Mesenchymal stem cell (in vitro differentiated cells and primary cell): ENCODE measurements at regions not wholly inside any gene's neighbourhood (a gene's known extent, or its start where the extent isn't known, plus 50 kb on each side); places are given as distances from the start of the nearest gene placed in this dataset.

Experiments
- DNase-seq: peaks from one replicate; pipeline ENCODE4 v3.0.0-alpha.2; 2013
- H2AFZ ChIP-seq: one replicate; pipeline ENCODE4 v1.6.1; 2013; ENCODE audit warnings: low read depth, mild to moderate bottlenecking, control low read depth, inconsistent platforms, low read length, moderate library complexity
- H2AK5ac ChIP-seq: 2 replicates; pipeline ENCODE4 v1.6.1; 2013; ENCODE audit warnings: low read length, moderate library complexity, mild to moderate bottlenecking, inconsistent platforms; ENCODE audit not compliant: severe bottlenecking
- H2BK120ac ChIP-seq: one replicate; pipeline ENCODE4 v1.6.1; 2013; ENCODE audit warnings: low read depth, mild to moderate bottlenecking, inconsistent platforms, low read length, moderate library complexity
- H2BK12ac ChIP-seq, 2 experiments: one replicate each; pipeline ENCODE4 v1.6.1; 2013; ENCODE audit warnings: inconsistent platforms in 2 of 2, low read length in 2 of 2, mild to moderate bottlenecking in 2 of 2, moderate library complexity in 2 of 2, control low read depth in 1 of 2
- H2BK15ac ChIP-seq: one replicate; pipeline ENCODE4 v1.6.1; 2013; ENCODE audit warnings: mild to moderate bottlenecking, low read depth, inconsistent platforms; ENCODE audit not compliant: poor library complexity, severe bottlenecking
- H2BK5ac ChIP-seq: 2 replicates; pipeline ENCODE4 v1.6.1; 2013; ENCODE audit warnings: low read depth, mild to moderate bottlenecking, low read length, control low read depth, inconsistent platforms; ENCODE audit not compliant: poor library complexity, severe bottlenecking
- H3K14ac ChIP-seq, 2 experiments: one replicate each; pipeline ENCODE4 v1.6.1; 2013; ENCODE audit warnings: inconsistent platforms in 2 of 2, low read length in 2 of 2, control low read depth in 1 of 2, mild to moderate bottlenecking in 1 of 2, moderate library complexity in 1 of 2
- H3K18ac ChIP-seq, 2 experiments: one replicate each; pipeline ENCODE4 v1.6.1; 2013; ENCODE audit warnings: inconsistent platforms in 2 of 2, low read length in 2 of 2, control low read depth in 1 of 2, low read depth in 1 of 2, mild to moderate bottlenecking in 1 of 2
- H3K23ac ChIP-seq, 2 experiments: one replicate each; pipeline ENCODE4 v1.6.1; 2013; ENCODE audit warnings: inconsistent platforms in 2 of 2, low read length in 2 of 2, mild to moderate bottlenecking in 2 of 2, moderate library complexity in 2 of 2, control low read depth in 1 of 2
- H3K27ac ChIP-seq: 2 replicates; pipeline ENCODE4 v1.5.1; 2013; ENCODE audit warnings: mild to moderate bottlenecking, moderate library complexity, low read length, control low read depth, inconsistent platforms; ENCODE audit not compliant: poor library complexity, severe bottlenecking
- H3K27me3 ChIP-seq, 2 experiments: 2 replicates each; pipeline versions ENCODE4 v1.6.1 to v1.7.0; 2013; ENCODE audit warnings: low read length in 2 of 2, mild to moderate bottlenecking in 2 of 2, moderate library complexity in 2 of 2, control low read depth in 1 of 2, inconsistent platforms in 1 of 2; ENCODE audit not compliant: control insufficient read depth in 1 of 2, insufficient read depth in 1 of 2
- H3K36me3 ChIP-seq, 2 experiments: 2 replicates each; pipeline versions ENCODE4 v1.6.1 to v1.7.0; 2013; ENCODE audit warnings: low read length in 2 of 2, control low read depth in 1 of 2, inconsistent platforms in 1 of 2, low read depth in 1 of 2, mild to moderate bottlenecking in 1 of 2; ENCODE audit not compliant: insufficient read depth in 2 of 2, control insufficient read depth in 1 of 2
- H3K4ac ChIP-seq, 2 experiments: one replicate each; pipeline ENCODE4 v1.6.1; 2013; ENCODE audit warnings: inconsistent platforms in 2 of 2, low read length in 2 of 2, mild to moderate bottlenecking in 2 of 2, moderate library complexity in 2 of 2, control low read depth in 1 of 2, low read depth in 1 of 2
- H3K4me1 ChIP-seq: 2 replicates; pipeline ENCODE4 v1.6.1; 2013; ENCODE audit warnings: low read depth, low read length, control low read depth; ENCODE audit not compliant: control insufficient read depth, insufficient read depth
- H3K4me2 ChIP-seq: 2 replicates; pipeline ENCODE4 v1.6.1; 2013; ENCODE audit warnings: low read length, mild to moderate bottlenecking, inconsistent platforms; ENCODE audit not compliant: poor library complexity, severe bottlenecking
- H3K4me3 ChIP-seq, 2 experiments: 2 replicates each; pipeline versions ENCODE4 v1.5.1 to v1.7.0; 2013; ENCODE audit warnings: low read length in 2 of 2, mild to moderate bottlenecking in 2 of 2, control low read depth in 1 of 2, low read depth in 1 of 2; ENCODE audit not compliant: insufficient read depth in 1 of 2
- H3K79me1 ChIP-seq: replicated peaks from 2 replicates; pipeline ENCODE4 v1.6.1; 2013; ENCODE audit warnings: mild to moderate bottlenecking, control low read depth, low read length, inconsistent platforms; ENCODE audit not compliant: poor library complexity, severe bottlenecking
- H3K9ac ChIP-seq: 2 replicates; pipeline ENCODE4 v1.7.0; 2013; ENCODE audit warnings: mild to moderate bottlenecking, low read length, moderate library complexity
- H3K9me3 ChIP-seq: 2 replicates; pipeline ENCODE4 v1.7.0; 2013; ENCODE audit warnings: mild to moderate bottlenecking, low read length; ENCODE audit not compliant: control insufficient read depth
- H4K8ac ChIP-seq: one replicate; pipeline ENCODE4 v1.6.1; 2013; ENCODE audit warnings: inconsistent platforms, mild to moderate bottlenecking, low read length, moderate library complexity
- H4K91ac ChIP-seq: one replicate; pipeline ENCODE4 v1.6.1; 2013; ENCODE audit warnings: mild to moderate bottlenecking, low read length, inconsistent platforms
- WGBS: methylation state at CpG from one replicate; pipeline ENCODE4 v1.1.7; 2013; ENCODE audit warnings: mixed read lengths; 5-methylcytosine and 5-hydroxymethylcytosine counted together

- Histone ChIP-seq H2BK5ac (no peak overlapping the region), H3K9ac (no peak overlapping the region), H2BK12ac (no peak overlapping the region), H4K91ac (no peak overlapping the region), H3K14ac (no peak overlapping the region), H3K36me3 (no peaks in the 10 kb centered on the region), H3K4me1 (peaks cover 4% of the 10 kb centered on the region), H3K4ac (no peak overlapping the region), H3K27ac (peak overlapping the region; percentile 61), H3K4me2 (no peak overlapping the region), H2BK15ac (no peak overlapping the region), H3K27me3 (no peaks in the 10 kb centered on the region), H3K79me1 (no peaks in the 10 kb centered on the region), H3K23ac (no peak overlapping the region), H4K8ac (no peak overlapping the region), H3K9me3 (peaks cover 27% of the 10 kb centered on the region), H3K18ac (no peak overlapping the region), H2AFZ (no peak overlapping the region), H2BK120ac (no peak overlapping the region), H3K4me3 (no peak overlapping the region), H2AK5ac (no peak overlapping the region)
- DNase-seq, result peak; percentile 77
- 73% methylated on average over 3 of the region's 3 CpGs for WGBS
These were observed 595.5 kb downstream of the RAPGEF2 start for GRCh38 chr4:159698336-159698735.

GRCh38 chr4:159702200-159702599 is 599.3 kb downstream of the RAPGEF2 start:
- H2AK5ac ChIP-seq, result no peak overlapping the region
- no peak overlapping the region for H2BK15ac ChIP-seq
- H3K23ac ChIP-seq, result no peak overlapping the region
- H3K9me3 ChIP-seq, result peaks cover 23% of the 10 kb centered on the region
- peaks cover 4% of the 10 kb centered on the region for H3K4me1 ChIP-seq
- H4K8ac ChIP-seq, result no peak overlapping the region
- H3K79me1 ChIP-seq, result no peaks in the 10 kb centered on the region
- H2AFZ ChIP-seq, result no peak overlapping the region
- no peak overlapping the region for H3K4me3 ChIP-seq
- no peaks in the 10 kb centered on the region for H3K36me3 ChIP-seq
- no peak overlapping the region for H3K18ac ChIP-seq
- H2BK120ac ChIP-seq, result no peak overlapping the region
- H2BK12ac ChIP-seq, result no peak overlapping the region
- H3K4ac ChIP-seq, result no peak overlapping the region
- H4K91ac ChIP-seq, result no peak overlapping the region
- DNase-seq, result no peak
- no peak overlapping the region for H3K4me2 ChIP-seq
- H3K27ac ChIP-seq, result no peak overlapping the region
- no peak overlapping the region for H2BK5ac ChIP-seq
- WGBS, result 98% methylated on average over 2 of the region's 2 CpGs
- no peak overlapping the region for H3K9ac ChIP-seq
- no peaks in the 10 kb centered on the region for H3K27me3 ChIP-seq
- no peak overlapping the region for H3K14ac ChIP-seq

- H3K4ac ChIP-seq, result no peak overlapping the region
- H3K27me3 ChIP-seq, result no peaks in the 10 kb centered on the region
- no peak for DNase-seq
- no peak overlapping the region for H2AFZ ChIP-seq
- H3K23ac ChIP-seq, result no peak overlapping the region
- H3K4me2 ChIP-seq, result no peak overlapping the region
- H2BK15ac ChIP-seq, result no peak overlapping the region
- H3K9ac ChIP-seq, result no peak overlapping the region
- H2BK120ac ChIP-seq, result no peak overlapping the region
- H3K36me3 ChIP-seq, result no peaks in the 10 kb centered on the region
- H2BK5ac ChIP-seq, result no peak overlapping the region
- no peak overlapping the region for H4K8ac ChIP-seq
- H3K27ac ChIP-seq, result no peak overlapping the region
- no peaks in the 10 kb centered on the region for H3K79me1 ChIP-seq
- H4K91ac ChIP-seq, result no peak overlapping the region
- no peak overlapping the region for H3K14ac ChIP-seq
- H3K18ac ChIP-seq, result no peak overlapping the region
- no peaks in the 10 kb centered on the region for H3K4me1 ChIP-seq
- no peak overlapping the region for H2AK5ac ChIP-seq
- peaks cover 16% of the 10 kb centered on the region for H3K9me3 ChIP-seq
- no peak overlapping the region for H2BK12ac ChIP-seq
- H3K4me3 ChIP-seq, result no peak overlapping the region
These were observed 602.5 kb downstream of the RAPGEF2 start for GRCh38 chr4:159705334-159705733.

DNA sequence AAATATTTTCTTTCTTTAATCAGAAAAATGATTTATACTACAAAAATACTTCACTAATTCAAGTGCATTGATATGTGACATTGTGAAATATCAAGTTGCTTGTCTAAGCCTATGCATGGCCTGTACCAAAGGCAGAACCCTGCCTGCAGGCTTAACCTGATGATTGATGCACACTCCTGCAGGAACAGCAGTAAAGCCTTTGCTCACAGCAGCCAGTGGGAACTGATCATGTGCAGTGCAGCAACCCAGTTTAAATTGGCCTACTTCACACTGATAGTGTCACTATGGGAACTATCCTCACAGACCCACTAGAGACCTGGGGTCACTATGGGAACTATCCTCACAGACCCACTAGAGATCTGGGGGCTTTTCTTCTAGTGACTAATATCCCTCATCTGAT is 603.8 kb downstream of the RAPGEF2 start:
- Histone ChIP-seq H3K36me3 (no peaks in the 10 kb centered on the region), H2AFZ (no peak overlapping the region), H2BK12ac (no peak overlapping the region), H3K9me3 (peaks cover 9% of the 10 kb centered on the region), H3K4me2 (no peak overlapping the region), H3K9ac (no peak overlapping the region), H3K4ac (no peak overlapping the region), H3K4me1 (no peaks in the 10 kb centered on the region), H3K79me1 (no peaks in the 10 kb centered on the region), H3K18ac (no peak overlapping the region), H3K23ac (no peak overlapping the region), H4K8ac (no peak overlapping the region), H2BK15ac (no peak overlapping the region), H2BK5ac (no peak overlapping the region), H3K14ac (no peak overlapping the region), H4K91ac (no peak overlapping the region), H2AK5ac (no peak overlapping the region), H2BK120ac (no peak overlapping the region), H3K4me3 (no peak overlapping the region), H3K27me3 (no peaks in the 10 kb centered on the region), H3K27ac (no peak overlapping the region)
- DNase-seq, result no peak
